ENCODE measurements at regions not wholly inside any gene's neighbourhood (a gene's known extent, or its start where the extent isn't known, plus 50 kb on each side); places are given as distances from the start of the nearest gene placed in this dataset.

DNA sequence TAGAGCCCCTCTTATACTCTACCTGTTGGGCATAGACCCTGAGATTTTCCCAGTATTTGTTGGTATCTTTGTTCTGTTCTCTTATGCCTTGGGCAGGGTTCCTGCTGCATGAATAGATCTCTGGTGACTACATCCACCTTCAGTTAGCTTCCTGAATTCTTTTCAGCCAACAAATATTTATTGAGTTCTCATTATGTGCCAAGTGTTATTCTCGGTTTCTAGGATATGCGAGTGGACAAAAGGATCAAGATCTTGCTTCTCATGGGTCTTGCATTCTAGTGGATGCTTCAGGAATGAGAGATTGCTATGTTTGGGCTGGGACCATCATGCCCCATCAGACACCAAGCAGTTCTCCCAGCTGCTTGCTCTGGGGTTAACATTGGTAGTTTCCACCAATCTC lies 340.0 kb downstream of the METTL15 start:
- Histone ChIP-seq H3K27me3 (ENCODE audit: control insufficient read depth in 1 of 2, insufficient read depth in 2 of 2, low read length in 2 of 2) (no peaks in the 10 kb centered on the region), H3K27ac (ENCODE audit: low read depth in 2 of 2, low read length in 1 of 2) (no peak overlapping the region), H3K9me3 (ENCODE audit: control insufficient read depth in 2 of 2, insufficient read depth in 1 of 2, low read depth in 1 of 2, low read length in 1 of 2) (peaks cover 0 to 2% of the 10 kb centered on the region in 2 donors), H3K4me3 (ENCODE audit: low read depth in 1 of 2, low read length in 2 of 2) (no peak overlapping the region), H3K4me1 (ENCODE audit: control insufficient read depth in 2 of 2, insufficient read depth in 2 of 2, low read length in 1 of 2) (no peaks in the 10 kb centered on the region), H3K36me3 (ENCODE audit: control insufficient read depth in 2 of 2, insufficient read depth in 2 of 2, low read length in 1 of 2) (no peaks in the 10 kb centered on the region)
- WGBS, 2 donors, result 91 to 92% methylated on average over 2 of the region's 2 CpGs

DNA sequence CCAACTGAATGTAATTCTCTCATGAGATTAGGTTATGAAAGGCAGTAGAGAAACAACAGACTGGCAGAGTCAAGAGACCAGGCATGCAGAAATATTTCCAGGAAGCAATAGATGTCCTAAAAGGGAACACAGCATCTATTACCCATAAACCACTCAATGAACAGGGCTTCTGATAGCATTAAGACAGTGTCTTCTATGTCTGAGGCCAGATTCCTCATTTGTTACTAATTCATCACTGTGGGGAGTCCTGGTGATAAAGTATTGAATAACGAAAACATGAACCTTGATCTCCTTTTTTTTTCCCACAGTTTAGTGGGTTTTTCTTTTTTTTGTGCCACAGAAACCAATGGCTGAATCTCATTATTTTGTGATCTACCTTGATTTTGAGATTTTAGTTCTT lies 339.0 kb downstream of the METTL15 start:
- H3K4me1 ChIP-seq (ENCODE audit: control insufficient read depth in 2 of 2, insufficient read depth in 2 of 2, low read length in 1 of 2), result no peaks in the 10 kb centered on the region
- no peak overlapping the region for H3K27ac ChIP-seq (ENCODE audit: low read depth in 2 of 2, low read length in 1 of 2)
- H3K4me3 ChIP-seq (ENCODE audit: low read depth in 1 of 2, low read length in 2 of 2), result no peak overlapping the region
- peaks cover 0 to 2% of the 10 kb centered on the region in 2 donors for H3K9me3 ChIP-seq (ENCODE audit: control insufficient read depth in 2 of 2, insufficient read depth in 1 of 2, low read depth in 1 of 2, low read length in 1 of 2)
- H3K36me3 ChIP-seq (ENCODE audit: control insufficient read depth in 2 of 2, insufficient read depth in 2 of 2, low read length in 1 of 2), result no peaks in the 10 kb centered on the region
- WGBS, 2 donors, result 57 to 83% methylated on average over 1 of the region's 1 CpG
- no peaks in the 10 kb centered on the region for H3K27me3 ChIP-seq (ENCODE audit: control insufficient read depth in 1 of 2, insufficient read depth in 2 of 2, low read length in 2 of 2)

DNA sequence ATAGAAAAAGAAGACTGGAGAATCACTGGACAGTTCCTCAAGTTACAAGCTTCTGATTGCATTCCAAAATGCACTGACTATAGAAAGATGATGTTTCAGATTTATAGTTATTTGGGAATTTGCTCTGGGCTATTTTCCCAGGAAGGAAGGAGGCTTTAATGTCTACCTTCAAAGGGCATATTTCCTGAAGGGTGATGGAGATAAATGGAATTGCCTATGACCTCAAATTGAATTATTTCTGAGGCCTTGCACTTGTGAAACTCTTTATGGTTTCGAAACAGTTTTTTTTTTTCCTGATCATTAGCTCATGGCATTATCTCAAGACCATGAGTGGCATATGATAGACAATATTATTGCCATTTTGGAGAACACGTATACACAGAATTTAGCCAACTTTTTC lies 333.9 kb downstream of the METTL15 start:
- Histone ChIP-seq H3K4me3 (ENCODE audit: low read depth in 1 of 2, low read length in 2 of 2) (no peak overlapping the region), H3K27me3 (ENCODE audit: control insufficient read depth in 1 of 2, insufficient read depth in 2 of 2, low read length in 2 of 2) (no peaks in the 10 kb centered on the region), H3K9me3 (ENCODE audit: control insufficient read depth in 2 of 2, insufficient read depth in 1 of 2, low read depth in 1 of 2, low read length in 1 of 2) (no peaks in the 10 kb centered on the region), H3K27ac (ENCODE audit: low read depth in 2 of 2, low read length in 1 of 2) (no peak overlapping the region), H3K4me1 (ENCODE audit: control insufficient read depth in 2 of 2, insufficient read depth in 2 of 2, low read length in 1 of 2) (no peaks in the 10 kb centered on the region), H3K36me3 (ENCODE audit: control insufficient read depth in 2 of 2, insufficient read depth in 2 of 2, low read length in 1 of 2) (no peaks in the 10 kb centered on the region)
- WGBS, 2 donors, result 79 to 87% methylated on average over 2 of the region's 2 CpGs

DNA sequence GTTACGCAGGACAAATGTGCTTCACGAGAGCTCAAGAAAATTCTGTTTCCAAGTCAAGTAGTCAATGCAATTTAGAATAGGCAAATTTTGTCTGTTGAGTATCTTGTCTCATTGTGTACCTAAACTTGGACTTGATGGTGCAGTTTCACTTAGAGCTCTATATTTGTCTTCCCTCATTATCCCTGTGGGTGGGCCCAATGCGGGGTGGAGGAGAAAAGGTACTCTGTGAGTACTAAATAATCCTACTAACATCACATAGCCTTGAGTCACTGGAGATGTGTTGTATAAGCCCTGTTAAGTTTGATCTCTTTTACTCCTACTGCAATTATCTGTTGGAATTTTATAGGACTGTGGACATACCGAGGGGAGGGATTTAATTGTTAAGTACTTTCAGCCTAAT lies 331.2 kb downstream of the METTL15 start:
- Histone ChIP-seq H3K4me3 (ENCODE audit: low read depth in 1 of 2, low read length in 2 of 2) (no peak overlapping the region), H3K27me3 (ENCODE audit: control insufficient read depth in 1 of 2, insufficient read depth in 2 of 2, low read length in 2 of 2) (no peaks in the 10 kb centered on the region), H3K4me1 (ENCODE audit: control insufficient read depth in 2 of 2, insufficient read depth in 2 of 2, low read length in 1 of 2) (no peaks in the 10 kb centered on the region), H3K36me3 (ENCODE audit: control insufficient read depth in 2 of 2, insufficient read depth in 2 of 2, low read length in 1 of 2) (no peaks in the 10 kb centered on the region), H3K27ac (ENCODE audit: low read depth in 2 of 2, low read length in 1 of 2) (no peak overlapping the region), H3K9me3 (ENCODE audit: control insufficient read depth in 2 of 2, insufficient read depth in 1 of 2, low read depth in 1 of 2, low read length in 1 of 2) (no peaks in the 10 kb centered on the region)
- WGBS, 2 donors, result 57 to 66% methylated on average over 4 of the region's 4 CpGs

DNA sequence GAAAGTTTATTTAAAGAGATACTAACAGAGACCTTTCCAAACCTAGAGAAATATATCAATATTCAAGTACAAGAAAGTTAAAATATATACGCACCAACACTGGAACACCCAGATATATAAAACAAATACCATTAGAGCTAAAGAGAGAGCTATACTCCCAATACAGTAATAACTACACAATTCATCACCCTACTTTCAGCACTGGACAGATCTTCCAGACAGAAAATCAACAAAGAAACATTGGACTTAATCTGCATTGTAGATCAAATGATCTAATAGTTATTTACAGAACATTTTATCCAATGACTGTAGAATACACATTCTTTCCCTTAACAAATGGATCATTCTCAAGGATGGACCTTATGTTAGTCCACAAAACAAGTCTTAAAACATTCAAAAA lies 311.9 kb downstream of the METTL15 start:
- Histone ChIP-seq H3K4me3 (ENCODE audit: low read depth in 1 of 2, low read length in 2 of 2) (no peak overlapping the region), H3K36me3 (ENCODE audit: control insufficient read depth in 2 of 2, insufficient read depth in 2 of 2, low read length in 1 of 2) (no peaks in the 10 kb centered on the region), H3K27ac (ENCODE audit: low read depth in 2 of 2, low read length in 1 of 2) (no peak overlapping the region), H3K4me1 (ENCODE audit: control insufficient read depth in 2 of 2, insufficient read depth in 2 of 2, low read length in 1 of 2) (no peaks in the 10 kb centered on the region), H3K27me3 (ENCODE audit: control insufficient read depth in 1 of 2, insufficient read depth in 2 of 2, low read length in 2 of 2) (no peaks in the 10 kb centered on the region), H3K9me3 (ENCODE audit: control insufficient read depth in 2 of 2, insufficient read depth in 1 of 2, low read depth in 1 of 2, low read length in 1 of 2) (no peaks in the 10 kb centered on the region)
- WGBS, 2 donors, result 93 to 98% methylated on average over 1 of the region's 1 CpG

DNA sequence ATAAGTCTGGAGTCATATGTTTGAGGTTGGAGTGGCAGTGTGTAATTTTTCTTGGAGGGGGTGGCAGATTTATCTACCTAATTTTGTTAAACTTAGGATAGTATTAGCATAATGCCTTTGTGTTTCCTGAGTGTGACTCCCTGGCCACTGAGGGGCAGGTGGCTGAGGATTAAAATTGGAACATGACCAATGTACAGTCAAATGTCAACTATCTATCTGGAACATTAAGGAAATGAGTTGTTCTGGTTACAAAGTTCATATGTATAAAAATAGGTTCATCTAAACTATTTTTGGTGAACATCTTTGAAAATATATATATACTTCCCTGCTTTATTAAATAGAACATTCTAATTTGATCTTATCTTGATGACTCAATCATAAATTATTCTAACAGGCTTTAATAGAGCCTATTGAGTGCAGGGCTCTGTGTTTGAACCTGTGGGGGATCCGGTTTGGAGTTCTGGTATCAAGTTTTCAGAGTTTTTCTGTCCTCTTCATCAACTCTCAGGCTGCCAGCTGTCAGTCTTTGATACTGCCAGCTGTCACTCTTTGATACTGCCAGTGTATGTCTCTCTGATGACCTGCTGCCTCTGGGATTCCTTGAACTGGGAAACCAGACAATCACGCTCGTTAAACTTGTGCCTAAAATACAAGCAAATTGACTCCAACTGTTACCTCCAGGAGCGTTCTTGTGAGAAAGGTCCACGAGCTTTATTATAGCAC lies 309.6 kb downstream of the METTL15 start:
- Histone ChIP-seq H3K4me1 (ENCODE audit: control insufficient read depth in 2 of 2, insufficient read depth in 2 of 2, low read length in 1 of 2) (no peaks in the 10 kb centered on the region), H3K36me3 (ENCODE audit: control insufficient read depth in 2 of 2, insufficient read depth in 2 of 2, low read length in 1 of 2) (no peaks in the 10 kb centered on the region), H3K9me3 (ENCODE audit: control insufficient read depth in 2 of 2, insufficient read depth in 1 of 2, low read depth in 1 of 2, low read length in 1 of 2) (no peaks in the 10 kb centered on the region), H3K27me3 (ENCODE audit: control insufficient read depth in 1 of 2, insufficient read depth in 2 of 2, low read length in 2 of 2) (no peaks in the 10 kb centered on the region), H3K4me3 (ENCODE audit: low read depth in 1 of 2, low read length in 2 of 2) (no peak overlapping the region), H3K27ac (ENCODE audit: low read depth in 2 of 2, low read length in 1 of 2) (no peak overlapping the region)
- WGBS, 2 donors, result 82 to 85% methylated on average over 5 of the region's 5 CpGs

DNA sequence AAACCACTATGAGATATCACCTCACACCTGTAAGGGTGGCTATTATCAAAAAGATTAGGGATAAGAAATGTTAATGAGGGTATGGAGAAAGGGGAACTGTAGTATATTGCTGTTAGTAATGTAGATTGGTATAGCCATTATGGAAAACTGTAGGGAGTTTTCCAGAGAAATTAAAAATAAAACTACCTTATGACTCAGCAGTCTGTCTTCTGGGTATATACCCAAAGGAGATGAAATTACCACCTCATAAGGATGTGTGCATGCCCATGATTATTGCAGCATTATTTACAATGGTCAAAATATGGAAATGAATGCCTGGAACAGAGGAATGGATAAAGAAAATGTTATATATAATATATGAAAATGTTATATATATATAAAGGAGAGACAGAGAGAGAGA lies 303.8 kb downstream of the METTL15 start:
- no peaks in the 10 kb centered on the region for H3K27me3 ChIP-seq (ENCODE audit: control insufficient read depth in 1 of 2, insufficient read depth in 2 of 2, low read length in 2 of 2)
- no peaks in the 10 kb centered on the region for H3K36me3 ChIP-seq (ENCODE audit: control insufficient read depth in 2 of 2, insufficient read depth in 2 of 2, low read length in 1 of 2)
- no peak overlapping the region for H3K4me3 ChIP-seq (ENCODE audit: low read depth in 1 of 2, low read length in 2 of 2)
- no peaks in the 10 kb centered on the region for H3K4me1 ChIP-seq (ENCODE audit: control insufficient read depth in 2 of 2, insufficient read depth in 2 of 2, low read length in 1 of 2)
- no peaks in the 10 kb centered on the region for H3K9me3 ChIP-seq (ENCODE audit: control insufficient read depth in 2 of 2, insufficient read depth in 1 of 2, low read depth in 1 of 2, low read length in 1 of 2)
- no peak overlapping the region for H3K27ac ChIP-seq (ENCODE audit: low read depth in 2 of 2, low read length in 1 of 2)

DNA sequence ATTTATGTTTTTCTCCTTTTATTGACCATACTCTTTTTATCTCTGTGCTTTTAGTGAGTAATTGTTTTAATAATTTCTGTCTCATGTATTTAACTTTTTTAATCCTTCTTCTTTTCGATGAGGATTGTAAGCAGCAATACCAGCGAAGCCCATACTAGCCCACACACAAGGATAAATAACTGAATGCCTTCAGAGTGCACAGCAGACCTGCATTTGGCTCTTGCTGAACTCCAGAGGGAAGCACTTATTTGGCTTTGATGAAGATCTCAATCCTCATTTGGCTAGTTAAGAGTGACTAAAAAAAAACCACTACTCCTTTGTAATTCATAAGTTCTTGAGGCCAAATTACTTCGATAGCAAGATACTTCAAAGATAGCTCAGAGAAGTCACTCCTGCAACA lies 293.3 kb downstream of the METTL15 start:
- no peaks in the 10 kb centered on the region for H3K9me3 ChIP-seq (ENCODE audit: control insufficient read depth in 2 of 2, insufficient read depth in 1 of 2, low read depth in 1 of 2, low read length in 1 of 2)
- WGBS, 2 donors, result 76 to 84% methylated on average over 3 of the region's 3 CpGs

DNA sequence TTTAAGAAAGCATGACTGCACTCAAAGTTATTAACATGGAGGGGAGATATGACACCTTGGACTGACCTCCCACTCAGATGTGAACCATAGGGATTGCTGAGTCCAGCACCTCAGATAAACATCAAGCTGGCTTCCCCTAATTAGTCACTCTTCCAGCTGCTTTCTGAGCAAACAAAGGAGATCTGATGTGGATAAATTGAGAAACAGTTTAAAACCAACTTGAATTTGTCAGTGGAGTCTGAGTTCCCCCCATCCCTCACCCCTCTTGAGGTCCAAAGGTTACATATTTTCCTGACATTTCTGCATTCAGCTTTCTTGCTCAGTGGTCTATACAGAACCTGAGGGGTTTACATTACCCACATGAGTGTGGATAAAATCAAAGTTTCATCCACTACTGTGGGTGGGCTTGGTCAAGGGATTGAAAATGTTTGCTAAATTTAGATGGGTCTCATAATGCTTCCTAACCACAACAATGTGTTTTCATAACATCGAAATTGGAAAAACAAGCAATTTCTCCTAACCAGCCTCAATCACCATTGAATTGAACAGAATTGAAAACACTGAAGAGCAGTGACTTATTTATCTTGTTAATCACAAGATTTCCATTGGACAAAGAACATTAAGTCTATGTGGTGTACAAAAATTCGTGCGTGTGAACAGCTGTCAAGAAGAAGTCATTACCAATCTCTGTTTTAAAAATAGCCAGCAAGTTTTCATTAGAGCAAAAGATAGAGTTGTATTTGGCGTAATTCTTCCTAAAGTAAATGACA lies 292.3 kb downstream of the METTL15 start:
- H3K4me3 ChIP-seq (ENCODE audit: low read depth in 1 of 2, low read length in 2 of 2), result no peak overlapping the region
- H3K27me3 ChIP-seq (ENCODE audit: control insufficient read depth in 1 of 2, insufficient read depth in 2 of 2, low read length in 2 of 2), result no peaks in the 10 kb centered on the region
- H3K4me1 ChIP-seq (ENCODE audit: control insufficient read depth in 2 of 2, insufficient read depth in 2 of 2, low read length in 1 of 2), result no peaks in the 10 kb centered on the region
- no peaks in the 10 kb centered on the region for H3K36me3 ChIP-seq (ENCODE audit: control insufficient read depth in 2 of 2, insufficient read depth in 2 of 2, low read length in 1 of 2)
- H3K9me3 ChIP-seq (ENCODE audit: control insufficient read depth in 2 of 2, insufficient read depth in 1 of 2, low read depth in 1 of 2, low read length in 1 of 2), result no peaks in the 10 kb centered on the region
- H3K27ac ChIP-seq (ENCODE audit: low read depth in 2 of 2, low read length in 1 of 2), result no peak overlapping the region
- WGBS, 2 donors, result 63 to 69% methylated on average over 4 of the region's 4 CpGs

More for the DNA sequence above, 293.3 kb downstream of the METTL15 start:
- no peak overlapping the region for H3K4me3 ChIP-seq (ENCODE audit: low read depth in 1 of 2, low read length in 2 of 2)
- H3K4me1 ChIP-seq (ENCODE audit: control insufficient read depth in 2 of 2, insufficient read depth in 2 of 2, low read length in 1 of 2), result no peaks in the 10 kb centered on the region
- H3K27me3 ChIP-seq (ENCODE audit: control insufficient read depth in 1 of 2, insufficient read depth in 2 of 2, low read length in 2 of 2), result no peaks in the 10 kb centered on the region
- H3K36me3 ChIP-seq (ENCODE audit: control insufficient read depth in 2 of 2, insufficient read depth in 2 of 2, low read length in 1 of 2), result no peaks in the 10 kb centered on the region
- H3K27ac ChIP-seq (ENCODE audit: low read depth in 2 of 2, low read length in 1 of 2), result no peak overlapping the region

DNA sequence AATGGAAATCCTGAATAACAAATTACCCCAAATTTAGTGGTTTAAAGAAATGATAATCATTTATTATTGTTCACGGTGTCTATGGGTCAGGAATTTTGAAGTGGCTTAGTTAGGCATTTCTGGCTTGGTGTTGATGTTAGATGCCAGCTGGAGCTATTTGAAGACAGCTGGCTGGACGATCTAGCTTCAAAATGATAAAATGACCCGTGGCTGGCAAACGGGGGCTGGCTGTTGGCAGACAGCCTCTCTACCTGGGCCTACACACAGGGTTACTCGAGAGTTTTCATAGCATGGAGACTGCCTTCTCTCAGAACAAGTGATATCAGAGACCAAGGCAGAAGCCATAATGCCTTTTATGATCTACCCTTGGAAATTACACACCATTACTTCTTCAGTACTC lies 285.2 kb downstream of the METTL15 start:
- no peaks in the 10 kb centered on the region for H3K36me3 ChIP-seq (ENCODE audit: control insufficient read depth in 2 of 2, insufficient read depth in 2 of 2, low read length in 1 of 2)
- no peaks in the 10 kb centered on the region for H3K9me3 ChIP-seq (ENCODE audit: control insufficient read depth in 2 of 2, insufficient read depth in 1 of 2, low read depth in 1 of 2, low read length in 1 of 2)
- H3K4me1 ChIP-seq (ENCODE audit: control insufficient read depth in 2 of 2, insufficient read depth in 2 of 2, low read length in 1 of 2), result no peaks in the 10 kb centered on the region
- H3K27ac ChIP-seq (ENCODE audit: low read depth in 2 of 2, low read length in 1 of 2), result no peak overlapping the region
- H3K4me3 ChIP-seq (ENCODE audit: low read depth in 1 of 2, low read length in 2 of 2), result no peak overlapping the region
- H3K27me3 ChIP-seq (ENCODE audit: control insufficient read depth in 1 of 2, insufficient read depth in 2 of 2, low read length in 2 of 2), result no peaks in the 10 kb centered on the region
- 63 to 68% methylated on average over 5 of the region's 5 CpGs for WGBS, 2 donors

Measured in esophagus (tissue), 2 donors.